K562 (cell line): ENCODE measurements at regions not wholly inside any gene's neighbourhood (a gene's known extent, or its start where the extent isn't known, plus 50 kb on each side); places are given as distances from the start of the nearest gene placed in this dataset.

Experiments used
- CREB1 ChIP-seq, 2 experiments: sonication (generic) in 1 of 2; formaldehyde crosslinking in 1 of 2; IDR thresholded peaks; 2 replicates each; pipeline versions ENCODE4 v1.6.1 to v1.8.0; 2012 to 2022; ENCODE audit warnings: inconsistent platforms in 1 of 2, mild to moderate bottlenecking in 1 of 2, missing genetic modification reagents in 1 of 2, moderate library complexity in 1 of 2
- HNRNPL ChIP-seq: fragments of 200-400 bp; formaldehyde crosslinking; IDR thresholded peaks from 2 replicates; pipeline ENCODE4 v1.6.1; 2017; ENCODE audit warnings: low read depth, mild to moderate bottlenecking, low read length
- KLF13 ChIP-seq: fragments of 450-650 bp; IDR thresholded peaks from 2 replicates; pipeline ENCODE4 v1.6.1; 2016; ENCODE audit warnings: missing genetic modification characterization, low read depth, mild to moderate bottlenecking, missing compliant biosample characterization, moderate library complexity, borderline replicate concordance
- KLF16 ChIP-seq: IDR thresholded peaks from 2 replicates; pipeline ENCODE4 v1.6.1; 2016; ENCODE audit warnings: antibody characterized with exemption
- MAFG ChIP-seq: fragments of 450-650 bp; conservative IDR thresholded peaks from 2 replicates; pipeline ENCODE4 v1.6.1; 2016; ENCODE audit warnings: missing genetic modification characterization, missing compliant biosample characterization
- NR1H2 ChIP-seq: sonication (generic); formaldehyde crosslinking; IDR thresholded peaks from 2 replicates; pipeline ENCODE4 v1.4.0; 2020; ENCODE audit warnings: mild to moderate bottlenecking, missing genetic modification reagents
- NR2F6 ChIP-seq: fragments of 450-650 bp; formaldehyde crosslinking; IDR thresholded peaks from 2 replicates; pipeline ENCODE4 v1.4.0; 2020; ENCODE audit warnings: mild to moderate bottlenecking
- RBM14 ChIP-seq: fragments of 200-400 bp; formaldehyde crosslinking; IDR thresholded peaks from 2 replicates; pipeline ENCODE4 v1.6.1; 2018; ENCODE audit warnings: low read depth, mild to moderate bottlenecking, low read length, moderate library complexity, borderline replicate concordance; ENCODE audit not compliant: insufficient read depth
- TBP ChIP-seq: optimal IDR thresholded peaks from 2 replicates; pipeline ENCODE3; 2011; ENCODE audit warnings: low read depth, low read length, improper control_type of control experiment
- YY1 ChIP-seq, 3 experiments: IDR thresholded peaks; 2 replicates each; pipeline ENCODE4 v1.6.1; 2011; ENCODE audit warnings: low read length in 2 of 3, mild to moderate bottlenecking in 2 of 3, moderate library complexity in 2 of 3, borderline replicate concordance in 1 of 3, control low read depth in 1 of 3, low read depth in 1 of 3; ENCODE audit not compliant: insufficient read depth in 3 of 3, insufficient replicate concordance in 2 of 3, control insufficient read depth in 1 of 3, insufficient read length in 1 of 3; ENCODE audit errors: extremely low read depth in 1 of 3
- TF ChIP-seq, protein P1 (sequence below), 2 experiments: fragments of 200-800 bp in 1 of 2; sonication (Bioruptor generic) in 1 of 2; sonication (generic) in 1 of 2; formaldehyde crosslinking in 1 of 2; IDR thresholded peaks in 1 of 2; conservative IDR thresholded peaks in 1 of 2; 2 replicates each; pipeline versions ENCODE4 v1.5.0 to v1.6.1; 2016 to 2020; ENCODE audit warnings: missing compliant biosample characterization in 1 of 2, missing genetic modification characterization in 1 of 2, missing genetic modification reagents in 1 of 2
- TF ChIP-seq, protein P2 (sequence below), 3 experiments: IDR thresholded peaks in 2 of 3; conservative IDR thresholded peaks in 1 of 3; 2 replicates each; pipeline ENCODE4 v1.5.1; 2011 to 2012; ENCODE audit warnings: low read length in 3 of 3, mild to moderate bottlenecking in 3 of 3, control low read depth in 2 of 3, improper control_type of control experiment in 1 of 3, inconsistent platforms in 1 of 3, low read depth in 1 of 3, mixed read lengths in 1 of 3, moderate library complexity in 1 of 3; ENCODE audit not compliant: insufficient read depth in 2 of 3
- TF ChIP-seq, protein P3 (sequence below): fragments of 450-650 bp; IDR thresholded peaks from 2 replicates; pipeline ENCODE4 v1.6.1; 2017; ENCODE audit warnings: antibody characterized with exemption, mild to moderate bottlenecking
- TF ChIP-seq, protein P4 (sequence below): sonication (generic); formaldehyde crosslinking; IDR thresholded peaks from 2 replicates; pipeline ENCODE4 v1.9.0; 2022; ENCODE audit warnings: mild to moderate bottlenecking, missing genetic modification reagents

DNA sequence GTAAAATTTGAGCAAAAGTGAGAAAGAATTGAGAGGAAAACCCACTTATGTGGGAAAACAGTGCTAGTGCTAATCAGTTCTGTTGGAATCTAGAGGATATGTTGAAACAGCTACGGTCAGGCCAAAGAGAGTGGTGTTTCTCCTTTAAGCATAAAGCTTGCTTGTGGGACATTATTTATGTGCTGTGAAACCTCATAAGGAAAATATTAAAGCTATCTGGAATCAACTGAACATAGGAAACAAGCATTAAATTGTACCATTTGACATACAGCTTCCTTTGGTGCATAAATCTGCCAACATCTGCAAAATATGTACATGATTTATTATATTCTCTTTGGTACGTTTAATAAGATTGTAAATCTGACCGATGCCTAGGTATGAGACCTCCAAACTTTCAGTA is 182.5 kb upstream of the PDE10A start:
- TF ChIP-seq KLF16 (no peak), HNRNPL (no peak), RBM14 (no peak), CREB1 (IDR thresholded peaks at IDR 0.05) (no peak), CREB1 (CRISPR knock-in tag; IDR thresholded peaks at IDR 0.05) (no peak), NR2F6 (CRISPR knock-in tag) (no peak), YY1 (IDR thresholded peaks at IDR 0.05; ENCODE audit: borderline replicate concordance in 1 of 3, control insufficient read depth in 1 of 3, extremely low read depth in 1 of 3, insufficient read depth in 3 of 3, insufficient read length in 1 of 3, insufficient replicate concordance in 2 of 3, low read depth in 1 of 3, low read length in 2 of 3) (no peak), MAFG (tag) (no peak), TBP (no peak), KLF13 (no peak), NR1H2 (CRISPR knock-in tag) (no peak)
- TF ChIP-seq, protein P1, sequence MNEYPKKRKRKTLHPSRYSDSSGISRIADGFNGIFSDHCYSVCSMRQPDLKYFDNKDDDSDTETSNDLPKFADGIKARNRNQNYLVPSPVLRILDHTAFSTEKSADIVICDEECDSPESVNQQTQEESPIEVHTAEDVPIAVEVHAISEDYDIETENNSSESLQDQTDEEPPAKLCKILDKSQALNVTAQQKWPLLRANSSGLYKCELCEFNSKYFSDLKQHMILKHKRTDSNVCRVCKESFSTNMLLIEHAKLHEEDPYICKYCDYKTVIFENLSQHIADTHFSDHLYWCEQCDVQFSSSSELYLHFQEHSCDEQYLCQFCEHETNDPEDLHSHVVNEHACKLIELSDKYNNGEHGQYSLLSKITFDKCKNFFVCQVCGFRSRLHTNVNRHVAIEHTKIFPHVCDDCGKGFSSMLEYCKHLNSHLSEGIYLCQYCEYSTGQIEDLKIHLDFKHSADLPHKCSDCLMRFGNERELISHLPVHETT (CRISPR knock-in tag; conservative IDR thresholded peaks at IDR 0.05 in 1 of 2, IDR thresholded peaks at IDR 0.05 in 1 of 2) = no peak
- TF ChIP-seq, protein P2, sequence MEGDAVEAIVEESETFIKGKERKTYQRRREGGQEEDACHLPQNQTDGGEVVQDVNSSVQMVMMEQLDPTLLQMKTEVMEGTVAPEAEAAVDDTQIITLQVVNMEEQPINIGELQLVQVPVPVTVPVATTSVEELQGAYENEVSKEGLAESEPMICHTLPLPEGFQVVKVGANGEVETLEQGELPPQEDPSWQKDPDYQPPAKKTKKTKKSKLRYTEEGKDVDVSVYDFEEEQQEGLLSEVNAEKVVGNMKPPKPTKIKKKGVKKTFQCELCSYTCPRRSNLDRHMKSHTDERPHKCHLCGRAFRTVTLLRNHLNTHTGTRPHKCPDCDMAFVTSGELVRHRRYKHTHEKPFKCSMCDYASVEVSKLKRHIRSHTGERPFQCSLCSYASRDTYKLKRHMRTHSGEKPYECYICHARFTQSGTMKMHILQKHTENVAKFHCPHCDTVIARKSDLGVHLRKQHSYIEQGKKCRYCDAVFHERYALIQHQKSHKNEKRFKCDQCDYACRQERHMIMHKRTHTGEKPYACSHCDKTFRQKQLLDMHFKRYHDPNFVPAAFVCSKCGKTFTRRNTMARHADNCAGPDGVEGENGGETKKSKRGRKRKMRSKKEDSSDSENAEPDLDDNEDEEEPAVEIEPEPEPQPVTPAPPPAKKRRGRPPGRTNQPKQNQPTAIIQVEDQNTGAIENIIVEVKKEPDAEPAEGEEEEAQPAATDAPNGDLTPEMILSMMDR (IDR thresholded peaks at IDR 0.05 in 2 of 3, conservative IDR thresholded peaks at IDR 0.05 in 1 of 3; ENCODE audit: insufficient read depth in 2 of 3, low read depth in 1 of 3, low read length in 3 of 3) = no peak
- TF ChIP-seq, protein P3, sequence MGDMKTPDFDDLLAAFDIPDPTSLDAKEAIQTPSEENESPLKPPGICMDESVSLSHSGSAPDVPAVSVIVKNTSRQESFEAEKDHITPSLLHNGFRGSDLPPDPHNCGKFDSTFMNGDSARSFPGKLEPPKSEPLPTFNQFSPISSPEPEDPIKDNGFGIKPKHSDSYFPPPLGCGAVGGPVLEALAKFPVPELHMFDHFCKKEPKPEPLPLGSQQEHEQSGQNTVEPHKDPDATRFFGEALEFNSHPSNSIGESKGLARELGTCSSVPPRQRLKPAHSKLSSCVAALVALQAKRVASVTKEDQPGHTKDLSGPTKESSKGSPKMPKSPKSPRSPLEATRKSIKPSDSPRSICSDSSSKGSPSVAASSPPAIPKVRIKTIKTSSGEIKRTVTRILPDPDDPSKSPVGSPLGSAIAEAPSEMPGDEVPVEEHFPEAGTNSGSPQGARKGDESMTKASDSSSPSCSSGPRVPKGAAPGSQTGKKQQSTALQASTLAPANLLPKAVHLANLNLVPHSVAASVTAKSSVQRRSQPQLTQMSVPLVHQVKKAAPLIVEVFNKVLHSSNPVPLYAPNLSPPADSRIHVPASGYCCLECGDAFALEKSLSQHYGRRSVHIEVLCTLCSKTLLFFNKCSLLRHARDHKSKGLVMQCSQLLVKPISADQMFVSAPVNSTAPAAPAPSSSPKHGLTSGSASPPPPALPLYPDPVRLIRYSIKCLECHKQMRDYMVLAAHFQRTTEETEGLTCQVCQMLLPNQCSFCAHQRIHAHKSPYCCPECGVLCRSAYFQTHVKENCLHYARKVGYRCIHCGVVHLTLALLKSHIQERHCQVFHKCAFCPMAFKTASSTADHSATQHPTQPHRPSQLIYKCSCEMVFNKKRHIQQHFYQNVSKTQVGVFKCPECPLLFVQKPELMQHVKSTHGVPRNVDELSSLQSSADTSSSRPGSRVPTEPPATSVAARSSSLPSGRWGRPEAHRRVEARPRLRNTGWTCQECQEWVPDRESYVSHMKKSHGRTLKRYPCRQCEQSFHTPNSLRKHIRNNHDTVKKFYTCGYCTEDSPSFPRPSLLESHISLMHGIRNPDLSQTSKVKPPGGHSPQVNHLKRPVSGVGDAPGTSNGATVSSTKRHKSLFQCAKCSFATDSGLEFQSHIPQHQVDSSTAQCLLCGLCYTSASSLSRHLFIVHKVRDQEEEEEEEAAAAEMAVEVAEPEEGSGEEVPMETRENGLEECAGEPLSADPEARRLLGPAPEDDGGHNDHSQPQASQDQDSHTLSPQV = no peak
- TF ChIP-seq, protein P4, sequence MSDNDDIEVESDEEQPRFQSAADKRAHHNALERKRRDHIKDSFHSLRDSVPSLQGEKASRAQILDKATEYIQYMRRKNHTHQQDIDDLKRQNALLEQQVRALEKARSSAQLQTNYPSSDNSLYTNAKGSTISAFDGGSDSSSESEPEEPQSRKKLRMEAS (CRISPR knock-in tag) = no peak
